ENCODE measurements at regions not wholly inside any gene's neighbourhood (a gene's known extent, or its start where the extent isn't known, plus 50 kb on each side); places are given as distances from the start of the nearest gene placed in this dataset.
"Not testable (repeated sequence)": the region's sequence is repeated elsewhere in the genome, so short reads cannot be mapped to it uniquely, and the experiment has no call there.

GRCh38 chr1:215415521-215415920 lies 151.6 kb upstream of the KCTD3 start:
- H3K27me3 ChIP-seq (ENCODE audit: control insufficient read depth, insufficient read depth, low read length); H3K18ac ChIP-seq (ENCODE audit: low read depth, low read length); H2BK20ac ChIP-seq (ENCODE audit: low read depth, low read length); H3K9me1 ChIP-seq (ENCODE audit: insufficient read depth, low read length); H2AFZ ChIP-seq (replicated peaks; ENCODE audit: low read length, poor library complexity); H3K23ac ChIP-seq (ENCODE audit: low read depth, low read length); H4K8ac ChIP-seq (ENCODE audit: low read depth in 2 of 2, low read length in 2 of 2); H2AK9ac ChIP-seq (replicated peaks; ENCODE audit: low read depth, low read length, poor library complexity); BruUV-seq (replicated peaks); H3K14ac ChIP-seq (replicated peaks; ENCODE audit: low read depth, low read length); CTCF ChIA-PET; POLR2A ChIA-PET (ENCODE audit: unreplicated experiment); H4K5ac ChIP-seq (ENCODE audit: low read depth, low read length); in situ Hi-C loops (cut with MboI; ENCODE audit: low sequenced_read_pairs); H3K9me3 ChIP-seq (ENCODE audit: control insufficient read depth, insufficient read depth, low read length); H3K4me3 ChIP-seq (ENCODE audit: insufficient read depth, low read depth, low read length); H3K36me3 ChIP-seq (ENCODE audit: control insufficient read depth, insufficient read depth, low read length); H2BK120ac ChIP-seq (ENCODE audit: low read depth, low read length); DNase-seq; H3K79me1 ChIP-seq (ENCODE audit: low read depth in 1 of 2, low read length in 2 of 2); H3K27ac ChIP-seq (ENCODE audit: insufficient read depth, low read length); H2BK5ac ChIP-seq (ENCODE audit: low read depth, low read length, poor library complexity, severe bottlenecking); H3K4me2 ChIP-seq (ENCODE audit: low read depth, low read length); H4K20me1 ChIP-seq (ENCODE audit: insufficient read depth, low read length); ATAC-seq (ENCODE audit: low read depth); H3K4ac ChIP-seq (ENCODE audit: low read depth, low read length); intact Hi-C loops (cut with micrococcal nuclease); H2BK15ac ChIP-seq (ENCODE audit: low read depth, low read length); H3K9ac ChIP-seq (ENCODE audit: low read depth, low read length); H4K91ac ChIP-seq (ENCODE audit: insufficient read depth, low read depth, low read length); dilution Hi-C loops (cut with HindIII; ENCODE audit: low sequenced_read_pairs, unreplicated experiment); H3K4me1 ChIP-seq (ENCODE audit: control insufficient read depth, insufficient read depth, low read length); H3K56ac ChIP-seq (ENCODE audit: extremely low read depth, insufficient read depth, low read length); H2AK5ac ChIP-seq (ENCODE audit: low read depth, low read length): not testable (repeated sequence)
- WGBS, 2 experiments (ENCODE audit: extremely low coverage in 2 of 2, insufficient read length in 1 of 2): no CpG with 5 or more reads among the region's 5 CpGs

Data from IMR-90 (cell line).